HepG2 (cell line): ENCODE measurements at regions not wholly inside any gene's neighbourhood (a gene's known extent, or its start where the extent isn't known, plus 50 kb on each side); places are given as distances from the start of the nearest gene placed in this dataset.

Source experiments
- E2F2 ChIP-seq: sonication (generic); formaldehyde crosslinking; IDR thresholded peaks from 2 replicates; pipeline ENCODE4 v1.4.0; 2020; ENCODE audit warnings: missing genetic modification reagents, borderline replicate concordance
- HMGXB3 ChIP-seq: sonication (generic); formaldehyde crosslinking; IDR thresholded peaks from 2 replicates; pipeline ENCODE4 v1.4.0; 2020; ENCODE audit warnings: missing genetic modification reagents, borderline replicate concordance
- KDM5A ChIP-seq: fragments of 200-600 bp; sonication (generic); IDR thresholded peaks from 2 replicates; pipeline ENCODE4 v1.7.0; 2018; ENCODE audit warnings: antibody characterized with exemption, mild to moderate bottlenecking, low read length, borderline replicate concordance
- PREB ChIP-seq: sonication (generic); formaldehyde crosslinking; IDR thresholded peaks from 2 replicates; pipeline ENCODE4 v1.4.0; 2020; ENCODE audit warnings: missing genetic modification reagents
- WIZ ChIP-seq: sonication (generic); formaldehyde crosslinking; IDR thresholded peaks from 2 replicates; pipeline ENCODE4 v1.5.1; 2020; ENCODE audit warnings: mild to moderate bottlenecking, missing genetic modification reagents
- ZIK1 ChIP-seq: sonication (generic); formaldehyde crosslinking; IDR thresholded peaks from 2 replicates; pipeline ENCODE4 v1.5.0; 2020; ENCODE audit warnings: mild to moderate bottlenecking, low read depth, missing genetic modification reagents, borderline replicate concordance

- TF ChIP-seq E2F2 (CRISPR knock-in tag) (no peak), KDM5A (no peak), ZIK1 (CRISPR knock-in tag) (no peak), WIZ (CRISPR knock-in tag) (no peak), HMGXB3 (no peak), PREB (no peak)
Measured at GRCh38 chr17:72523491-72523890, 402.7 kb downstream of the SOX9 start (continued).
